ENCODE measurements at regions not wholly inside any gene's neighbourhood (a gene's known extent, or its start where the extent isn't known, plus 50 kb on each side); places are given as distances from the start of the nearest gene placed in this dataset.

GRCh38 chr2:160835166-160835565 is 325.1 kb upstream of the TANK start:
- H3K4me1 Mint-ChIP-seq: no peaks in the 10 kb centered on the region
- peaks cover 7% of the 10 kb centered on the region for H3K9me3 Mint-ChIP-seq
- no peak overlapping the region for H3K4me3 Mint-ChIP-seq
- H3K27ac Mint-ChIP-seq: no peak overlapping the region
- no peak for ATAC-seq
- no peaks in the 10 kb centered on the region for H3K36me3 Mint-ChIP-seq (ENCODE audit: low read depth)
- no peak for DNase-seq
- H3K27me3 Mint-ChIP-seq: no peaks in the 10 kb centered on the region

- no peak overlapping the region for H3K27ac Mint-ChIP-seq
- DNase-seq (no peak), ATAC-seq (no peak)
- peaks cover 5% of the 10 kb centered on the region for H3K9me3 Mint-ChIP-seq
- H3K27me3 Mint-ChIP-seq: no peaks in the 10 kb centered on the region
- no peaks in the 10 kb centered on the region for H3K4me1 Mint-ChIP-seq
- H3K4me3 Mint-ChIP-seq: no peak overlapping the region
- no peaks in the 10 kb centered on the region for H3K36me3 Mint-ChIP-seq (ENCODE audit: low read depth)
Measured at GRCh38 chr2:160836755-160837154, 323.5 kb upstream of the TANK start.

- Mint-ChIP-seq H3K27ac (no peak overlapping the region), H3K9me3 (peaks cover 6% of the 10 kb centered on the region), H3K36me3 (ENCODE audit: low read depth) (no peaks in the 10 kb centered on the region), H3K27me3 (no peaks in the 10 kb centered on the region), H3K4me3 (no peak overlapping the region), H3K4me1 (no peaks in the 10 kb centered on the region)
- no peak for DNase-seq
- no peak for ATAC-seq
Measured at GRCh38 chr2:160837416-160837815, 322.8 kb upstream of the TANK start.

- Mint-ChIP-seq H3K4me1 (no peaks in the 10 kb centered on the region), H3K9me3 (peaks cover 6% of the 10 kb centered on the region), H3K36me3 (ENCODE audit: low read depth) (no peaks in the 10 kb centered on the region)
Measured at GRCh38 chr2:160838147-160838546, 322.1 kb upstream of the TANK start.

GRCh38 chr2:160838691-160839090 is 321.5 kb upstream of the TANK start:
- no peak for DNase-seq
- H3K27me3 Mint-ChIP-seq: no peaks in the 10 kb centered on the region
- peaks cover 2% of the 10 kb centered on the region for H3K36me3 Mint-ChIP-seq (ENCODE audit: low read depth)
- H3K4me1 Mint-ChIP-seq: no peaks in the 10 kb centered on the region
- H3K4me3 Mint-ChIP-seq: no peak overlapping the region
- H3K9me3 Mint-ChIP-seq: peaks cover 11% of the 10 kb centered on the region
- ATAC-seq: no peak
- H3K27ac Mint-ChIP-seq: no peak overlapping the region

More at GRCh38 chr2:160838147-160838546, 322.1 kb upstream of the TANK start:
- DNase-seq (no peak), ATAC-seq (no peak)
- Mint-ChIP-seq H3K27me3 (no peaks in the 10 kb centered on the region), H3K4me3 (no peak overlapping the region), H3K27ac (no peak overlapping the region)

GRCh38 chr2:160842286-160842685 is 317.9 kb upstream of the TANK start:
- no peak overlapping the region for H3K27ac Mint-ChIP-seq
- H3K4me1 Mint-ChIP-seq: no peaks in the 10 kb centered on the region
- ATAC-seq (no peak), DNase-seq (no peak)
- H3K9me3 Mint-ChIP-seq: peaks cover 17% of the 10 kb centered on the region
- H3K36me3 Mint-ChIP-seq (ENCODE audit: low read depth): peaks cover 4% of the 10 kb centered on the region
- no peaks in the 10 kb centered on the region for H3K27me3 Mint-ChIP-seq
- H3K4me3 Mint-ChIP-seq: no peak overlapping the region

GRCh38 chr2:160859096-160859495 is 301.1 kb upstream of the TANK start:
- H3K4me3 Mint-ChIP-seq: no peak overlapping the region
- ATAC-seq (no peak), DNase-seq (no peak)
- H3K36me3 Mint-ChIP-seq (ENCODE audit: low read depth): no peaks in the 10 kb centered on the region
- H3K27ac Mint-ChIP-seq: no peak overlapping the region
- H3K9me3 Mint-ChIP-seq: no peaks in the 10 kb centered on the region
- no peaks in the 10 kb centered on the region for H3K27me3 Mint-ChIP-seq
- H3K4me1 Mint-ChIP-seq: peaks cover 1% of the 10 kb centered on the region

GRCh38 chr2:160862226-160862625 is 298.0 kb upstream of the TANK start:
- Mint-ChIP-seq H3K36me3 (ENCODE audit: low read depth) (no peaks in the 10 kb centered on the region), H3K27ac (no peak overlapping the region), H3K9me3 (no peaks in the 10 kb centered on the region), H3K27me3 (no peaks in the 10 kb centered on the region), H3K4me3 (no peak overlapping the region), H3K4me1 (peaks cover 1% of the 10 kb centered on the region)
- ATAC-seq (no peak), DNase-seq (no peak)

GRCh38 chr2:160868891-160869290 is 291.3 kb upstream of the TANK start:
- no peaks in the 10 kb centered on the region for H3K4me1 Mint-ChIP-seq
- no peak overlapping the region for H3K27ac Mint-ChIP-seq
- no peaks in the 10 kb centered on the region for H3K27me3 Mint-ChIP-seq
- no peak overlapping the region for H3K4me3 Mint-ChIP-seq
- H3K9me3 Mint-ChIP-seq: no peaks in the 10 kb centered on the region
- DNase-seq: no peak
- H3K36me3 Mint-ChIP-seq (ENCODE audit: low read depth): no peaks in the 10 kb centered on the region
- ATAC-seq: no peak

- H3K4me3 Mint-ChIP-seq: no peak overlapping the region
- H3K27ac Mint-ChIP-seq: no peak overlapping the region
- no peak for ATAC-seq
- no peaks in the 10 kb centered on the region for H3K9me3 Mint-ChIP-seq
- no peaks in the 10 kb centered on the region for H3K4me1 Mint-ChIP-seq
- H3K27me3 Mint-ChIP-seq: no peaks in the 10 kb centered on the region
- no peaks in the 10 kb centered on the region for H3K36me3 Mint-ChIP-seq (ENCODE audit: low read depth)
- no peak for DNase-seq
Measured at GRCh38 chr2:160869411-160869810, 290.8 kb upstream of the TANK start.

- no peaks in the 10 kb centered on the region for H3K4me1 Mint-ChIP-seq
- H3K9me3 Mint-ChIP-seq: no peaks in the 10 kb centered on the region
- no peak overlapping the region for H3K27ac Mint-ChIP-seq
- no peak for ATAC-seq
- H3K4me3 Mint-ChIP-seq: no peak overlapping the region
- no peaks in the 10 kb centered on the region for H3K27me3 Mint-ChIP-seq
- no peak for DNase-seq
- H3K36me3 Mint-ChIP-seq (ENCODE audit: low read depth): no peaks in the 10 kb centered on the region
Measured at GRCh38 chr2:160870729-160871465, 289.3 kb upstream of the TANK start.

- Mint-ChIP-seq H3K9me3 (no peaks in the 10 kb centered on the region), H3K27me3 (no peaks in the 10 kb centered on the region), H3K36me3 (ENCODE audit: low read depth) (no peaks in the 10 kb centered on the region), H3K4me1 (no peaks in the 10 kb centered on the region), H3K4me3 (no peak overlapping the region), H3K27ac (no peak overlapping the region)
- ATAC-seq (no peak), DNase-seq (no peak)
Measured at GRCh38 chr2:160871953-160872352, 288.3 kb upstream of the TANK start.

- DNase-seq (no peak), ATAC-seq (no peak)
- Mint-ChIP-seq H3K36me3 (ENCODE audit: low read depth) (no peaks in the 10 kb centered on the region), H3K27me3 (no peaks in the 10 kb centered on the region), H3K4me3 (no peak overlapping the region), H3K9me3 (no peaks in the 10 kb centered on the region), H3K4me1 (no peaks in the 10 kb centered on the region), H3K27ac (no peak overlapping the region)
Measured at GRCh38 chr2:160876029-160876428, 284.2 kb upstream of the TANK start.

GRCh38 chr2:160876765-160877164 is 283.5 kb upstream of the TANK start:
- Mint-ChIP-seq H3K9me3 (no peaks in the 10 kb centered on the region), H3K4me3 (no peak overlapping the region), H3K27me3 (no peaks in the 10 kb centered on the region), H3K27ac (no peak overlapping the region), H3K36me3 (ENCODE audit: low read depth) (no peaks in the 10 kb centered on the region), H3K4me1 (no peaks in the 10 kb centered on the region)
- DNase-seq (no peak), ATAC-seq (no peak)

- Mint-ChIP-seq H3K27ac (no peak overlapping the region), H3K27me3 (no peaks in the 10 kb centered on the region), H3K4me1 (no peaks in the 10 kb centered on the region), H3K4me3 (no peak overlapping the region), H3K9me3 (no peaks in the 10 kb centered on the region), H3K36me3 (ENCODE audit: low read depth) (no peaks in the 10 kb centered on the region)
- ATAC-seq (no peak), DNase-seq (no peak)
Measured at GRCh38 chr2:160878618-160879017, 281.6 kb upstream of the TANK start.

- Mint-ChIP-seq H3K36me3 (ENCODE audit: low read depth) (no peaks in the 10 kb centered on the region), H3K9me3 (no peaks in the 10 kb centered on the region), H3K4me3 (no peak overlapping the region), H3K27me3 (no peaks in the 10 kb centered on the region), H3K27ac (no peak overlapping the region), H3K4me1 (no peaks in the 10 kb centered on the region)
- ATAC-seq: no peak
- DNase-seq: no peak
Measured at GRCh38 chr2:160882906-160883305, 277.3 kb upstream of the TANK start.

Data from activated naive CD8-positive, alpha-beta T cell treated with anti-CD3 and anti-CD28 coated beads, Interleukin-2, amount 50 U/mL, for 24 hours (primary cell).